ENCODE measurements at regions not wholly inside any gene's neighbourhood (a gene's known extent, or its start where the extent isn't known, plus 50 kb on each side); places are given as distances from the start of the nearest gene placed in this dataset.
"Not testable (repeated sequence)": the region's sequence is repeated elsewhere in the genome, so short reads cannot be mapped to it uniquely, and the experiment has no call there.

GRCh38 chr3:194871143-194871863, 185.6 kb downstream of the FAM43A start:
- Histone ChIP-seq H3K4me3 (ENCODE audit: low read length) (no peak overlapping the region), H3K9me2 (replicated peaks; ENCODE audit: control insufficient read depth, low read length) (no peaks in the 10 kb centered on the region), H3K4me1 (ENCODE audit: control insufficient read depth, low read length) (no peaks in the 10 kb centered on the region), H3K9me3 (ENCODE audit: control insufficient read depth, insufficient read depth, low read length) (no peaks in the 10 kb centered on the region), H3K27me3 (ENCODE audit: control insufficient read depth, low read length) (peaks cover 19% of the 10 kb centered on the region), H3K27ac (ENCODE audit: low read depth, low read length) (no peak overlapping the region), H4K20me1 (ENCODE audit: control insufficient read depth, insufficient read depth, low read depth, low read length) (no peaks in the 10 kb centered on the region), H3K4me2 (ENCODE audit: low read length) (no peak overlapping the region), H3F3A (ENCODE audit: control insufficient read depth, insufficient read depth) (no peaks in the 10 kb centered on the region), H3K36me3 (ENCODE audit: control insufficient read depth, low read length) (no peaks in the 10 kb centered on the region), H3K79me2 (ENCODE audit: control insufficient read depth, low read length) (no peaks in the 10 kb centered on the region)
- TF ChIP-seq EZH2phosphoT487 (IDR thresholded peaks at IDR 0.05; ENCODE audit: borderline replicate concordance, low read length) (no peak), CTCF (IDR thresholded peaks at IDR 0.05; ENCODE audit: low read depth, low read length, poor library complexity, severe bottlenecking) (no peak)

GRCh38 chr3:194871864-194872668, 186.4 kb downstream of the FAM43A start:
- no peak for TF ChIP-seq EZH2phosphoT487 (IDR thresholded peaks at IDR 0.05; ENCODE audit: borderline replicate concordance, low read length)
- no peak for TF ChIP-seq CTCF (IDR thresholded peaks at IDR 0.05; ENCODE audit: low read depth, low read length, poor library complexity, severe bottlenecking)
- no peaks in the 10 kb centered on the region for H3K9me2 ChIP-seq (replicated peaks; ENCODE audit: control insufficient read depth, low read length)
- no peaks in the 10 kb centered on the region for H3K9me3 ChIP-seq (ENCODE audit: control insufficient read depth, insufficient read depth, low read length)
- no peaks in the 10 kb centered on the region for H3F3A ChIP-seq (ENCODE audit: control insufficient read depth, insufficient read depth)
- no peak overlapping the region for H3K4me2 ChIP-seq (ENCODE audit: low read length)
- H4K20me1 ChIP-seq (ENCODE audit: control insufficient read depth, insufficient read depth, low read depth, low read length) = no peaks in the 10 kb centered on the region
- no peaks in the 10 kb centered on the region for H3K4me1 ChIP-seq (ENCODE audit: control insufficient read depth, low read length)
- peaks cover 15% of the 10 kb centered on the region for H3K27me3 ChIP-seq (ENCODE audit: control insufficient read depth, low read length)
- H3K4me3 ChIP-seq (ENCODE audit: low read length) = no peak overlapping the region
- no peaks in the 10 kb centered on the region for H3K36me3 ChIP-seq (ENCODE audit: control insufficient read depth, low read length)
- no peaks in the 10 kb centered on the region for H3K79me2 ChIP-seq (ENCODE audit: control insufficient read depth, low read length)
- no peak overlapping the region for H3K27ac ChIP-seq (ENCODE audit: low read depth, low read length)

GRCh38 chr3:194872669-194872977, 186.9 kb downstream of the FAM43A start:
- H3K27ac ChIP-seq (ENCODE audit: low read depth, low read length) = no peak overlapping the region
- H3K9me2 ChIP-seq (replicated peaks; ENCODE audit: control insufficient read depth, low read length) = no peaks in the 10 kb centered on the region
- peaks cover 10% of the 10 kb centered on the region for H3K27me3 ChIP-seq (ENCODE audit: control insufficient read depth, low read length)
- no peaks in the 10 kb centered on the region for H3K79me2 ChIP-seq (ENCODE audit: control insufficient read depth, low read length)
- no peaks in the 10 kb centered on the region for H3K9me3 ChIP-seq (ENCODE audit: control insufficient read depth, insufficient read depth, low read length)
- H3K4me2 ChIP-seq (ENCODE audit: low read length) = no peak overlapping the region
- no peak for TF ChIP-seq CTCF (IDR thresholded peaks at IDR 0.05; ENCODE audit: low read depth, low read length, poor library complexity, severe bottlenecking)
- no peak for TF ChIP-seq EZH2phosphoT487 (IDR thresholded peaks at IDR 0.05; ENCODE audit: borderline replicate concordance, low read length)
- no peaks in the 10 kb centered on the region for H4K20me1 ChIP-seq (ENCODE audit: control insufficient read depth, insufficient read depth, low read depth, low read length)
- H3F3A ChIP-seq (ENCODE audit: control insufficient read depth, insufficient read depth) = no peaks in the 10 kb centered on the region
- H3K36me3 ChIP-seq (ENCODE audit: control insufficient read depth, low read length) = no peaks in the 10 kb centered on the region
- H3K4me3 ChIP-seq (ENCODE audit: low read length) = no peak overlapping the region
- no peaks in the 10 kb centered on the region for H3K4me1 ChIP-seq (ENCODE audit: control insufficient read depth, low read length)

GRCh38 chr3:194873474-194873873, 187.8 kb downstream of the FAM43A start:
- not testable (repeated sequence) for H4K20me1 ChIP-seq (ENCODE audit: control insufficient read depth, insufficient read depth, low read depth, low read length); H3K27me3 ChIP-seq (ENCODE audit: control insufficient read depth, low read length); H3F3A ChIP-seq (ENCODE audit: control insufficient read depth, insufficient read depth); H3K79me2 ChIP-seq (ENCODE audit: control insufficient read depth, low read length); H3K9me2 ChIP-seq (replicated peaks; ENCODE audit: control insufficient read depth, low read length); H3K4me3 ChIP-seq (ENCODE audit: low read length); H3K9me3 ChIP-seq (ENCODE audit: control insufficient read depth, insufficient read depth, low read length); H3K36me3 ChIP-seq (ENCODE audit: control insufficient read depth, low read length); H3K4me1 ChIP-seq (ENCODE audit: control insufficient read depth, low read length); H3K4me2 ChIP-seq (ENCODE audit: low read length); H3K27ac ChIP-seq (ENCODE audit: low read depth, low read length)

Data from DOHH2 (cell line).